Activated CD4-positive, CD25-positive, alpha-beta regulatory T cell treated with anti-CD3 and anti-CD28 coated beads, Interleukin-2, amount 50 U/mL, for 72 hours (primary cell): ENCODE measurements at regions not wholly inside any gene's neighbourhood (a gene's known extent, or its start where the extent isn't known, plus 50 kb on each side); places are given as distances from the start of the nearest gene placed in this dataset.
"Not testable (repeated sequence)": the region's sequence is repeated elsewhere in the genome, so short reads cannot be mapped to it uniquely, and the experiment has no call there.

Experiments used
- DNase-seq: peaks from one replicate; pipeline ENCODE4 v3.0.0; 2021

DNA sequence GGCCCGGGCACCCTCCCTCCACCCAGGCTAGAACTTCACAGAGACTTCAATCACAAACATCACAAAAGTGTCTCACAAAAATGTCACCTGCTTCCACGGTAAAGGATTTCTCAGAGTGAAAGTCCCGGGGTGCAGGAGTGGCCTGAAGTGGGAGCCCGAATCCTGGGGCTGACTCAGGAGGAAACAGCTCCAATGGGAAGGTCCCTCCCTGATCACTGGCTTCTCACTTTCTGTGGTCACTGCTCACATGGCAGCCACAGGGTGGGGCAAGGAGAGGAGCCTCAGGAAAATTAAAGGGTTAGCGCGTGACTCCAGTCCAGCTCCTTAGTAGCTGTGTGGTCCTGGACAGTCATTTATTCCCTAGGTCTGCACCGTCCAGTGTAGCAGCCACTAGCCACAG is 564.5 kb upstream of the B3GAT1 start:
- DNase-seq, result no peak

DNA sequence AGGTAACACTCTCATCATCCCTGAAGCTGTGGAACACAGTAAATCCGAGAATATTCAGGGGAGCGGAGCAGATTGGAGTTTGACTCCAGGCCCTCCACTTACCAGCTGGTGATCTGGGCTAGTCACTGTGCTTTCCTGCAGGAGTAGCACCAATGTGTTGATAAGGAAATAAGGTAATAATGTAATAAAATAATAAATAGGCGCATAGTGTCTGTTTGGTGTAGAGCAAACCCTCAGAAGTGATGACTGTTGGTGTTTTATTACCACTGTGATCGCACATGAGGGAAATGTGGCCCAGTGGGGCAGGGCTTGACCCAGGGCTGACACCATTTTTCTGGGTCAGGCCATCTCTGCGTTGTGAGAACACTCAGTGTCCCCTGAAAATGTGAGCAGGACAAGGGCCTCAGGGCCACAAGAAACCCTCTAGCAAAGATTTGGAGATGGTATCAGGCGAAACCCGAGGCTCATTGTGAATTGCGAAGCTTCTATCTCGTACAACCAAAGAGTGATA is 563.9 kb upstream of the B3GAT1 start:
- no peak for DNase-seq

DNA sequence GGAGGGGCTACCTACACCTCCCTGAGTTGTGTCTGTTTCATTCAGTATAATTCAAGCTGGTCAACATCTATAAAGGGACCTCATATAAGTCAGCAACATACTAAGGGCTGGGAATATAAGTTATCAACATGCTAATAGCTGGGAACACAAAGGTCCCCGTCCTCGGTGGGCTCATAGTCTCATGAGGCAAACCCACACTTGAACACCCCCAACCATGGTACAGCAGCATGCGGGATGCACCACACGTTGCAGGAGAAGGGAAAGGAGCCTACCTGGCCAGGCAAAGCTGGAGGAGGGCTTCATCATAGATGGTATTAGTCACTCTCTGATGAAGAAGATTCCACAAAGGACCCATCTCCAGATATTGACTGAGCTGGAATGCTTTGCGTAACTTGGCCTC is 561.8 kb upstream of the B3GAT1 start:
- DNase-seq, result no peak

DNA sequence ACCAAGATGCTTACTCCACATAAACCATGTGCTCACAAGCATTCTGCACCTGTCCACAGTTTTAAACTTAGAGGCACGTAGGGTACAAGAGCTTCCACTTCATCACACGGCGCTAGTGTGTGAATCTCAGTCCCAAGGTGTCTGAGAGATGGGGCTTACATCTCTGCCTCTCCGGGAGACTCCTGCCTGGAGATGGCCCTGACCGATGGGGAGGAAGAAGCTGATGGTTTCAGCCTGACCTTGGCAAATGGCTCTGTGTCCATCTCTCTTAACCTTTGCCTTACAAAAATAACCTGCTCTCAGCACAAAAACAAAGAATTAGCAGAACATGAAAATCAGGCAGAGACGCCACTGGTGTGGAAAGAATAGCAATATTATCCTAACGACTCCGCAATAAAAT is 559.3 kb upstream of the B3GAT1 start:
- no peak for DNase-seq

DNA sequence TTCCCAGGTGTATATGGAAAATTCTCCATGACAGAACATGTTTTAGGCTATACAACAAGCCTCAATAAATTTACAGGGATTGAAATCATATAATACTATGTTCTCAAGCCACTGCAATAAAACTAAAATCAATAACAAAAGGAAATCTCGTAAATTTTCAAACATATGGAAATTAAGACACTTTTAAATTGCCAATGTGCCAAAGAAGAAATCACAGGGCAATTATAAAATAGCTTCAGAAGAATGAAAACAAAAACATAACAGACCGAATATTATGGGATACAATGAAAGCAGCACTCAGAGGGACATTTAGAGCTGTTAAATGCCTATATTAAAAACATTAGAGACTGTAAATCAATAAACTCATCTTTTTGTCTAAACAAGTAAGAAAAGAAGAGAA is 555.7 kb upstream of the B3GAT1 start:
- DNase-seq, result no peak

DNA sequence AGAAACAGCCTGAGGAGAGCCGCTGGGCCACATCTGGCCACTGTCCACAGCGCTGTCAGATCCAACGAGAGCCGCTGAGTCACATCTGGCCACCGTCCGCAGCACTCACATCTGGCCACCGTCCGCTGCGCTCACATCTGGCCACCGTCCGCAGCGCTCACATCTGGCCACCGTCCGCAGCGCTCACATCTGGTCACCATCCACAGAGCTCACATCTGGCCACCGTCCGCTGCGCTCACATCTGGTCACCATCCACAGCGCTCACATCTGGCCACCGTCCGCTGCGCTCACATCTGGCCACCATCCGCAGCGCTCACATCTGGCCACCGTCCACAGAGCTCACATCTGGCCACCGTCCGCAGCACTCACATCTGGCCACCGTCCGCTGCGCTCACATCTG is 549.3 kb upstream of the B3GAT1 start:
- DNase-seq, result not testable (repeated sequence)

DNA sequence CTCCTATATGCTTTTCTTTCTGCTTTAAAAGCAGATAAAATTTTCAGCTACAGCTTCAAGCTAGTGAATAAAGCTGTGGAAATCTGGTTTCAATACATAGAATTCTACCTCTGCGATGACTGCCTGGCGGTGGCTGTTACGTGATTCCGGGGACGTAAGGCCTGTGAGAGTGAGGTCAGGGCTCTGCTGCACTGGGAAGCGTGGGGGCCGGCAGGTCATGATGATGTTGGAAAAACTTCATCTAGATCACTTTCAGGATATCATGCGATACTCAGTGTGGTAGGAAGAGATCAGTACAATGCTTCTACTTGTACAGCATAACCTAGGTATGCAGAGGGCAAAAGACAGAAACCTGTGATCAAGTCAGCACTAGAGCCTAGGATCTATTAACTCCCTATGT is 546.8 kb upstream of the B3GAT1 start:
- no peak for DNase-seq

DNA sequence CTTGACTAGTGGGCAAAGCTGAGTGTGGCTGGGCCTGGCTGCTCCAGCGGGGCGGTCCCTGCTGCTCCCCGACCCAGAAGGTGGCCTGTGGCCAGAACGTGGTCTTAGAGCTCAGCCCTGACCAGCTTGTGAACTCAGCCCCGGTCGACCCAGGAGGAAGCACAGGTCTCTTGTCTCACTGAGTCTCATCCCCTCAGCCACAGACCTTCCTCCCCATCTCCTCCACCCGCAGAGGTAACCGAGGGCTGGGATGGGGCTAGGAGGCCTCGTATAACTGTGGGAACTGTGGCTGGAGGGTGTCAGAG is 546.2 kb upstream of the B3GAT1 start:
- DNase-seq, result no peak

DNA sequence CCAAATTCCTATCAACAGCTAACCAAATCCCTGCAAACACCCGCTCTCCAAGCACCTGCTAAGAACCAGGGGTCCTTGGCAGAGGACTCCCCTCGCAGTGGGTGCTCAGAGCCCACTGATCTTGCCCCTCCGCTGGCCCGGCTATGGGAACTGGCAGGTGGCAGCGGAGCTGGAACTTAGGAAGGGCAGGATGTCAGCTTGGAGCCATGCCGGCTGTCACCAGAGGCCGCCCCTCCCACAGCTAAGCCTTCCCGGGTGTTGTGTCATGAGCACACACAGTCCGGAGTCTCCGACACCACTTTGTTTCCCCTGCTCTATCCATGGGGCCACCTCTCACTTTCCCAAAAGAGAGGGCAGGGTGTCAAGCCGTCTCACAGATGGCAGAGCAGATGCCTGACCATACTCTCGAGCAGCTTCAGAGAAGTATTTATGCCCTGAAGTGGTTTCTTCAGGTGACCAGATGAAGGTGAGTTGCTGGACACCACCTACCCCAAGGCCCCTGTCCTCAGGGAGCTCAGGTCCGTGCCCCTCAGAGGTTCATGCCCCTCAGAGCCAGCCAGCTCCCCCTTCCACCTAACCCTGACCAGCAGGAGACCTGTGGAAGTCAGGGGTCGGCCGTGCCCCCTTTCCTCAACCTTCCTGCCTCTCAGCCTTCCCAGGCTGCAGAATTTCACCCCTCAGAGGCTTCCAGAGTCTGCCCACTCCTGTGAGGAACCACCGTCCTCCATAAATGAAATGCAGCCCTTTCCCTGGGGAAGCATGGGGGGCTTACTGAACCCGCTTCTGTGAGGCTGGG is 545.7 kb upstream of the B3GAT1 start:
- no peak for DNase-seq

DNA sequence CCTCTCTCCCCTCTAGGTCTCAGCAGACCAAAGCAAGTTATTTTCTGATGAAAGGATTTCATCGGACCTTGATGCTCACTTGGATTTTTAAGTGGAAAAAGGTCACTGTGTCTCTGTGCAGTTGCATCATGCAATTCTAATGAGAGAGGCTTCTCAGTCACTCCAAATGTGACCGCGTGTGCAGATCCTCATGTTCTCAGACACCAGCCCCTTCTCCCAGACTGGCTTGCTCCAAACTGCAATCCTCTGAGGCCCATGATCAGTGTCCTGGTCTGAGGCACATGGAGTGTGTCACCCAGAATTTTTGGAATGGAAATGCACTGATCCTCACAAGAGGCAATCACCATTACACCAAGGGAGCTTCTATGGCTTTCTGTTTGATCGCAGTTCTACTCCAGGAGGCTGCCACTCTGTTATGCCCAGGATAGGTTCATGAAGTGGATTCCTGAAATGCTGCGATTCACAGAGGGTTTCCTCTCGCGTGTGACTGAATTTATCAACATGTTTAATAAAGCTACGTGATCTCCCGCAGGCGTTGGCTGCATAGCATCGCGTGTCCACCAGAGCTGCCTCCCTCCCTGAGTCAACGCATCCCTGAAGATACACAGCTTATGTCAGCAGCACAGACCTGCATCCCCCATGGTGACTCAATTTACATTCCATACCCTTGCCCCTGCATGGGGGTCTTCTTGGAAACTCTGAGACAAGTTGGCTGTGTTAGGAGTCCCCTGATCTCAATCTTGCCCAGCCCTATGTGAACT is 544.6 kb upstream of the B3GAT1 start:
- DNase-seq, result no peak

DNA sequence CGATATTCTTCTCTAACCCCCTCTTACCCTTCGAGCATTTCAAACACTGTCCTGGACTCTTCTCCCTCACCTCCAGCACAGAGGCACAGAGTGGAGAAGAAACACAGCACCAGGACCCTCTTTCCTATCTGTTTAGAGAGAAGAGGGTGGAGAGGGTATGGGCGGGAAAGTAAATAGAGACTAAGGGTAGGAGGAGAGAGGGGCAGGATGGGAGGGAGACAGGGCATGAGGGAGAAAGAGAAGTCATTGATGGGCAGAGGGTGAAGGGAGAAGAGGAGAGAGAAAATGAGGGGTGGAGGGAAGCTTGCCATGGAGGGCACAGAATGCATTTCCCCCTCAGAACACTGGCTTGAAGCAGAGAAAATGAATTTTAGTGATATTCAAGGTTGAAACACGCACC is 543.9 kb upstream of the B3GAT1 start:
- not testable (repeated sequence) for DNase-seq

DNA sequence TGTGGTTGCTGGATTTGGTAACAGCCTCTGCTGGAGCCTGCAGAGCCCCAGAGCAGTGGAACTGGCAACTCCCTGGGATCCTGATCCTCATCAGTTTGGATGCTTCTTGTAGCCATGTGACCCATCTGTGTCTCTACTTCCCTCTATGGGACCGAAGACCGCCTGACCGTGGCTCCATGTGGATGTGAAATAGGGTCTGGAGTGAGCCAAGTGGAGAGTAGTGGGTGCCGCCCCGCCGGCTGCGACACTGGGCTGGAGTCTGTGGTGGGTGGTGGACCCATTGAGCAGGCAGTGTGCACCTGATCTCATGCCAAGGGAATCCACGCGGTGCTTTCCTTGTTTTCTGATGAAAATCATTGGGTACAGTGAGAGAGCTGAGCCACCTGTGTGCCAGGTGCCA is 543.2 kb upstream of the B3GAT1 start:
- no peak for DNase-seq

DNA sequence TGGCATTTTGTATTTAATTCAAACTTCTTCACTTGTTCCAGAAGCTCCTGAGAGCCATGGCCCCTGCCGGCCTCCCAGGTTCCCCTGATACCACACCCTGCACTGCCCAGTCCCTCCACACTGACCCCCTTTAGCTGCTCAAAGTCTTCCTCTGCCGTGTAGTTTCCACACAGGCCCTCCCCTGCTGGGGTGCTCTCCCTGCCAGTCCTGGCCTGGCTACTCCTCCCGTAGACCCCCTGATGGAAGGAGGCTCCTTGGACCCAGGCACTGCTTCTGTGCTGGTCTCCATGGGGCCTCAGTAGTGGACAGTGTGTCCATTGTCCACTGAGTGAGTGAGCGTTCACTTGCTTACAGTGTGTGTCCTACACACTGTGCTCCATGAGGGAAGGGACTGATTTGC is 542.4 kb upstream of the B3GAT1 start:
- DNase-seq, result not testable (repeated sequence)

DNA sequence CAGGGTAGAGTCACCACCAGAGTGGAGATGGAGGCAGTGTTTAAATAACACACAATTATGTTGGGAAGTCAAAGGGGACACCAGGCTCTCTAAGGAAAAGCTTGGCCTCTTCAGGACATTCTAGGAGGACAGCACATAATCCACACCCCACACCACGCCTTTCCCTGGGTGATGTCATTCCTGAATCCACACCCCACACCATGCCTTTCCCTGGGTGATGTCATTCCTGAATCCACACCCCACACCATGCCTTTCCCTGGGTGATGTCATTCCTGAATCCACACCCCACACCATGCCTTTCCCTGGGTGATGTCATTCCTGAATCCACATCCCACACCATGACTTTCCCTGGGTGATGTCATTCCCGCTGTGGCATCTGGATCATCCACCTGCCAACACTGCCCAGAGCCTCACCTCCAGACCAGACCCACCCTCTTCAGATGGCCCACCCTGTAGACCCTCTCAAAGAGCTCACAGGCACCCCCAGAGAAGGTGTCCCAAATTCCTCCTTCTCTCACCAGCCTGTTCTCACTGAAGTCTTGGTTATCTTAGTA is 541.5 kb upstream of the B3GAT1 start:
- DNase-seq, result not testable (repeated sequence)

DNA sequence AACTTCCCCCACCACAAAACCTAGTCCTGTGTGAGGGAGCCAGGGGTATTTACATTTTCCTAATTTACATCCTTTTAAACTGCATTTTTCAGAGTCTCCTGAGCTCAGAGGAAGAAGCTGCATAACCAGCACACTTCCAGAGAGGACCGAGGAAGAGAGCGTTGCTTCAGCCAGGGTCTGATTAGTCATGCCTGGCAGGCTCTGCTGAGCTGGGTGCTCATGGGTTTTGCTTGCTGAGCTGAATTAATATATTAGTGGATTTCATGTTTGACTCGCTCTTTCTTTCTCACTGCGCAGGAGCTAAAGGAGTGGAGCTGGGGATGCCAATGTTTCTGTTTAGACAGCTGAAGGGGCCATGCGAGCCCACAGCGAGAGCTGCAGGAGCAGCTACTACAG is 539.3 kb upstream of the B3GAT1 start:
- no peak for DNase-seq

DNA sequence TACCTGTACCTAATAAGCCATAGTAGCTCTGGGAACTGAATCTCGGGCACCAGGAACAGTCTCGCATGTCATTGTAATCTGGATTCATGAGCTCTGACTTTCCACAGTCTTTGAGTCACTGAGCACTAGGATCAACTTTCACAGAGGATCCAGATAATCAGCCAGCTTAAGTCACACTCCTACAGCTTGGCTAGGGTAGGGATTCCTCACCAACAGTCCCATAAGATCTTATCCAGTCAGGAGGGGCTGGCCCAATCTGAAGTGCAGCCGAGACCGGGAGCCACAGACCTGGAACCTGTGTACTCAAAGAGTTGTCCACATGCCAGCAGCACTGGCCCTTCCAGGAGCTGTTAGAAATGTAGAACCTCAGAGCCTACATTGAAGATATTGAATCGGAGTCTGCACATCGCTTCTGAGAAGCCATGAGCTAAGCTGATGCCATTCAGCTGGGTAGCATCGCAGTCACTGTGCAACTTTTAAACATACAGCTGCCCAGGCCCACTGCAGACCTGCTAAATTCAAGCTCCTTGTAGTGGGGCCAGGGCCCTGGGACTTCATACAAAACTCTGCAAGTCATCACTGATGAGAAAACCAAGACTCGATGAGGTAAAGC is 538.8 kb upstream of the B3GAT1 start:
- DNase-seq, result no peak

DNA sequence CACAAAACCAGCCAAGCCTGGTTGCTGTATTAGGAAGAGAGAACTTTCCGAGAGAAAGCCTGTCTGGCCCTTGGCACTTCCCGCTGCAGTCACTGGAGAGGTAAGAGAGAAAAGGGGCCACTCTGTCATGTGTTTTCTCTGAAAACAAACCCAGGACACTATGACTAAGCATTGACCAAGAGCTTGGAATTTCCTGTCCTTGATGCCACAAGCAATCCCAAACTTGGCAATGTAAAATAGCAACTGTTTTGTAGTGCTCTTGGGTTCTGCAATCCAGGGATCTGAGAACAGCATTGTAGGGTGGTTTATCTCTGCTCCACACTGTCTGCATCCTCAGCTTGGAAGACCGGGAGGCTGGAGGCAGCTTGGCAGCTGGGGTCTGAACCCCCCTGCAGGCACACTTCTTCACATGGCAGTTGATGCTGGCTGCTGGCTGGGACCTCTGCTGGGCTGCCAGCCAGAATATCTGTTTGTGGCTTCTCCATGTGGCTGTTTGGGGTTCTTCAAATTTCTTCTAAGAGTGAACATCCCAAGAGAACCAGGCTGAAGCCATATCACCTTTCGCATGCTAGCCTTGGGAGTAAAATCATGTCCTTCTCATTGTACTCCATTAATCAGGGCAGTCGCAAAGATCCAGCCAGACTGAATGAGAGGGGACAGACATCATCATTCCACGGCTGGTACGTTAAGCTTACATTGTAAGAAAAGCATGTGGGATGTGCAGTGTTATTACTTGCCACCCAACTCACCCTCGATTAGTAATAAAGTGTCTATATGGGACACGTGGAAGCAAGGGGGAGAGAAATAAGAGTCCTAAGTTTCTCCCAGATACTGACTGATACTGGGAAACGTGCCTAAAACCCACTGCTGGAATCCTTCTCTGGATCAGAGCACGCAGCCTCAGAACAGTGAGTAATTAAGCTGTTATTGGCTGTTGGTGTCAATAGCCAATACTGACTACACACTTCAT is 537.4 kb upstream of the B3GAT1 start:
- DNase-seq, result no peak

DNA sequence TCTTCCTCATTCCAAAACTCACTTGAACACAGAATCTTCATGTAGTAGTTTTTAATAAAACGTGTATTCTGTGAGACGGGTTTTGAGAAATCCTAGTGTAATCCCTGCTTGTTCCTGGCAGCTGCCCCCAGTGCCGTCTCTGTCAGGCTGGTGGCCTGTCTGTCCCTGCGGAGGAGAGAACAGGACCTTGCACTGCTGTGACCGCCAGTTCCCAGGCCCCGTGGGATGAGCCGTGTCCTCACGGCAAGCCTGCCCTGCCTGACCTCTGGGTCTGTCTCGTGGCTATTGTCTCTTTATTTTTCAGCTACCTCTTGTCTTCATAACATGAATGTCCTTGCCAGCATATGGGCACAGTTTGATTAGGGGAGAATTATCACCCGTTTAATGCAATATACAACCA is 535.5 kb upstream of the B3GAT1 start:
- no peak for DNase-seq

DNA sequence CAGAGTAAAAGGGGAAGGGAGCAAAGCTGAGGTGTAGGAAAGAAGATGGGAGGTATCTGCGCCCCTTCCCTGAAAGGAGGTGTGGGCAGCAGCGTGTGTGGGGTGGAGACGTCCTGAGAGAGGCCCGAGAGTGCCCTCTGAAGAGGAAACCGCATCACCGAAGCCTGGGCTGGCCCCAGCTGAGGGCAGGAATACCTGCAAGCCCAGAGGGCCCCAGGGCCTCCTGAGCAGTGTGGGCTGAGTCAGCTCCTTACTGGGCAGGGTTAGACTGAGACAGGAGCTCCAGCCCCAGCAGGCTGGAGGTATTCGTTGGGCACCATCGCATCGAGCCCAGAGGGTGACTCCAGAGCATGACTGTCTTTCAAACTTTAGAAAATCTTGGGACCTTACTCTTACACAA is 534.0 kb upstream of the B3GAT1 start:
- DNase-seq, result no peak

DNA sequence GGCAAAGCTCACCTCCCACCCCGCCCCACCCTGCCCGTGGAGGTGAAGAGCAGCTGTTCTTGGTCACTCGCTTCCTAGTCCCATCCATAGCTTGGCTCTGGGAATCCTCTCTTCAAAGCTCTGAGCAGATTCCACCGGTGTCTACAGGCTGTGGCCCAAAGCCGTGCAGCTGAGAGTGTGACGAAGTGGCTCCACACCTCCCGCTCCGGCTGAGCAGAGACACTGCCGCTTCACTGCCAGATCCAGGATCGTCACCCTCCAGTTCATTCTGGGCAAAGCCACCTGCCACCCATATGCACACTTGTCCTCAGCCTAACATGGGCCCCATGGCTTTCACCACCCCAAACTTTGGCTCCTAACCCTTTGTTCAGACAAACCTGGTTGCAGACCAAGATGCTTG is 532.9 kb upstream of the B3GAT1 start:
- no peak for DNase-seq

DNA sequence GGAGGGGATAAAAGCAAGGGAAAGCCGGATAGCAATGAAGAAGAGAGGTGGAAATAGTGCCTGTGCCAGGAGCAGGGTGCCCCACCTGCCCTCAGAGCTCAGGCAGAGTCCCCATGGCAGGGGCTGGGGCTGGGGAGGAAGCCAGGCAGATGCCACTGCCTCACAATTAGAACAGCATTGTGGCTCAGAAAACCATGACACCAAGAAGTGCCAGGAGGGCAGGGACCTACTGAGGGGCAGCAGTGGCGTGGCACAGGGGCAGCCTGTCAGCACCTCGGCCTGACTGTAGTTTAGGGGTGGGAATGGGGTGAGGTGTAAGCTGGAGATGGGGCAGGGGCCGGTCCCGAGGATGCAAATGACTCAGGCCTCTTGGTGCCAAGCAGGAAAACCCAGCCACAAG is 532.1 kb upstream of the B3GAT1 start:
- DNase-seq, result no peak

DNA sequence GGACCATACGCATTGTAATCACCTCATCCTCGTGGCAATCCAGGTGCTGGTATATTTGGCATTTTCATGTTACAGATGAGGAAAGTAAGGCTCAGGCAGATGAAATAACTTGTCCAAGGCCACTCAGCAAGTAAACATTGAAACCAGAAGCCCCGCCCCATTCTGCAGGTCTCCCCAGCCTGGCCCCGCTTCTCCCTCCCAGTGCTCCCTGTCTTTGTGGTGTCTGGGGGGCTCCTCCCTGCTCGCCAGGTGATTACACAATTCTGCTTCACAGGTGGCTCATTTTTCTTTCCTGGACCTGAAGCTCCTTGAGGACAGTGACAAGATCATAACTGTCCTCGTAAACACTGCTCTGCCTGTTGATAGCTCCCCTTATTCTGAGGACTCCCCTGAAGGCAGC is 531.5 kb upstream of the B3GAT1 start:
- no peak for DNase-seq

DNA sequence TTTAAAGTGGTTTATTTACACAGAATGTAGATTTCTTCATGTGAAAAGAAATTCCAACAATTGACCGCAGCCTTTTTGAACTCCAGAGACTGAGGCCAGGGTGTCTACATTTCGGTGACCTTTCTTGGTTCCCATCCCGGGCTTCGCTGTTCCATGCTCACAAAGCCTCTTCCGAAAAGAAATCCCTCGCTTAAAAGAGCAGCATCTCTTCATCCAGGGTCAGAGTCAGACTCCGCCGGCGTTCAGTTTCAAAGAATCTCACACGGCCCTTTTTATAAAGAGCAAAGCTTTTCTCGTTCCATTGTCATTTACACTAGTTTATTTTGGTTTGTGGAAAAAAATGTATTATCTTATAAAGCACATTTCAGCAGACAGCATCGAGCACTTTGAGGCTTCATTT is 530.6 kb upstream of the B3GAT1 start:
- DNase-seq, result no peak
